Glutamatergic neuron (in vitro differentiated cells): ENCODE measurements at regions not wholly inside any gene's neighbourhood (a gene's known extent, or its start where the extent isn't known, plus 50 kb on each side); places are given as distances from the start of the nearest gene placed in this dataset.

Source experiments
- DNase-seq: peaks from one replicate; pipeline ENCODE4 v3.0.0; 2022
- H3K27ac Mint-ChIP-seq: one replicate; pipeline ENCODE4 v1.8.0; 2020; ENCODE audit warnings: mild to moderate bottlenecking, mixed read lengths, inconsistent platforms; ENCODE audit not compliant: unreplicated experiment
- H3K27me3 Mint-ChIP-seq: one replicate; pipeline ENCODE4 v1.8.0; 2020; ENCODE audit warnings: mild to moderate bottlenecking, moderate library complexity, mixed read lengths, inconsistent platforms; ENCODE audit not compliant: unreplicated experiment
- H3K36me3 Mint-ChIP-seq: one replicate; pipeline ENCODE4 v1.8.0; 2020; ENCODE audit warnings: mild to moderate bottlenecking, mixed read lengths, inconsistent platforms; ENCODE audit not compliant: unreplicated experiment
- H3K4me1 Mint-ChIP-seq: one replicate; pipeline ENCODE4 v1.8.0; 2020; ENCODE audit warnings: mild to moderate bottlenecking, low read depth, mixed read lengths, inconsistent platforms; ENCODE audit not compliant: unreplicated experiment
- H3K4me3 Mint-ChIP-seq: one replicate; pipeline ENCODE4 v1.8.0; 2020; ENCODE audit warnings: mild to moderate bottlenecking, mixed read lengths, inconsistent platforms; ENCODE audit not compliant: unreplicated experiment
- H3K9me3 Mint-ChIP-seq: one replicate; pipeline ENCODE4 v1.8.0; 2020; ENCODE audit warnings: mild to moderate bottlenecking, moderate library complexity, mixed read lengths, inconsistent platforms; ENCODE audit not compliant: unreplicated experiment
- TF ChIP-seq, protein P1 (sequence below): fragments of 200-600 bp; sonication (generic); IDR thresholded peaks from one replicate; pipeline ENCODE4 v1.5.0; 2021; ENCODE audit not compliant: partially characterized antibody, unreplicated experiment

DNA sequence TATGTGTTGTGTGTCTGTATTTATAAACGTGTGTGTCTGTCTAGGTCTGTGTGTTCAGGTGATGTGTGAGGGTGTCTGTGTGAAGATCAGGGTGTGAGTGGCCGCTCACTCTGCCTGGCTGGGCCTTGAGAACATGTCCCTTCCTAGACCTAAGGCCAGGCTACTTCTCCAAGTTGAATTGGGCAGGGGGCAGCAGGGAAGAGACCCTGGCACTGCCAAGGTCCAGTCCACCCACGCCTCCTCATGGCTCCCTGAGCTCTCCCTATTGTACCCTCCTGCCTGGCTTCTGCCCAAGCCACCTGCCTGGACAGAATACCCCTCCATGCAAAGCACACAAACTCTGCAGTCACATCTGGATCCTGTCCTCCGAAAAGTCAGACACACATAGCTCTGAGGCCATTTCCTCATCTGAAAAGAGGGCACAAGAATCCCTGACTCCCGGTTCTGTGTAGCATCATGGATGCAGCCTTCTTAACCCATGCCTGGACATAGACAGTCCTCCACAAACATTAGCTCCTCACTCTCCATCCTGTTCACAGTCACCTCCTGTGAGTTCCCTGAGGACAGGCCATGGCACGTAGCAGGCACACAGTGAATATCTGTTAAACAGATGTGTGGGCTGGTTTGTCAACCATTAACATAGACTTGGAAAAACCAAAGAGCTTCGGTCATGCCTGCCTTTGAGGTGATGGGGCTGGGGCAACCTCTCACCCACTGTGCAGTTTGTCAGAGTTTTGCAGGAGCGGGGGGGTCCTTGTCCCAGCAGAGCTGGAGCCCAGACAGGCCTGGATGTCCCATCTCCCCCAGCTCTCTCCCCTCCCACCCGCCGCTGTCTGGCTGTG, 167.8 kb upstream of the MVB12B start:
- TF ChIP-seq, protein P1, sequence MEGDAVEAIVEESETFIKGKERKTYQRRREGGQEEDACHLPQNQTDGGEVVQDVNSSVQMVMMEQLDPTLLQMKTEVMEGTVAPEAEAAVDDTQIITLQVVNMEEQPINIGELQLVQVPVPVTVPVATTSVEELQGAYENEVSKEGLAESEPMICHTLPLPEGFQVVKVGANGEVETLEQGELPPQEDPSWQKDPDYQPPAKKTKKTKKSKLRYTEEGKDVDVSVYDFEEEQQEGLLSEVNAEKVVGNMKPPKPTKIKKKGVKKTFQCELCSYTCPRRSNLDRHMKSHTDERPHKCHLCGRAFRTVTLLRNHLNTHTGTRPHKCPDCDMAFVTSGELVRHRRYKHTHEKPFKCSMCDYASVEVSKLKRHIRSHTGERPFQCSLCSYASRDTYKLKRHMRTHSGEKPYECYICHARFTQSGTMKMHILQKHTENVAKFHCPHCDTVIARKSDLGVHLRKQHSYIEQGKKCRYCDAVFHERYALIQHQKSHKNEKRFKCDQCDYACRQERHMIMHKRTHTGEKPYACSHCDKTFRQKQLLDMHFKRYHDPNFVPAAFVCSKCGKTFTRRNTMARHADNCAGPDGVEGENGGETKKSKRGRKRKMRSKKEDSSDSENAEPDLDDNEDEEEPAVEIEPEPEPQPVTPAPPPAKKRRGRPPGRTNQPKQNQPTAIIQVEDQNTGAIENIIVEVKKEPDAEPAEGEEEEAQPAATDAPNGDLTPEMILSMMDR, result no peak
- H3K4me1 Mint-ChIP-seq, result peaks cover 13% of the 10 kb centered on the region
- peaks cover 5% of the 10 kb centered on the region for H3K36me3 Mint-ChIP-seq
- DNase-seq, result no peak
- H3K4me3 Mint-ChIP-seq, result no peak overlapping the region
- H3K9me3 Mint-ChIP-seq, result peaks cover 8% of the 10 kb centered on the region
- H3K27me3 Mint-ChIP-seq, result peaks cover 7% of the 10 kb centered on the region
- H3K27ac Mint-ChIP-seq, result no peak overlapping the region

DNA sequence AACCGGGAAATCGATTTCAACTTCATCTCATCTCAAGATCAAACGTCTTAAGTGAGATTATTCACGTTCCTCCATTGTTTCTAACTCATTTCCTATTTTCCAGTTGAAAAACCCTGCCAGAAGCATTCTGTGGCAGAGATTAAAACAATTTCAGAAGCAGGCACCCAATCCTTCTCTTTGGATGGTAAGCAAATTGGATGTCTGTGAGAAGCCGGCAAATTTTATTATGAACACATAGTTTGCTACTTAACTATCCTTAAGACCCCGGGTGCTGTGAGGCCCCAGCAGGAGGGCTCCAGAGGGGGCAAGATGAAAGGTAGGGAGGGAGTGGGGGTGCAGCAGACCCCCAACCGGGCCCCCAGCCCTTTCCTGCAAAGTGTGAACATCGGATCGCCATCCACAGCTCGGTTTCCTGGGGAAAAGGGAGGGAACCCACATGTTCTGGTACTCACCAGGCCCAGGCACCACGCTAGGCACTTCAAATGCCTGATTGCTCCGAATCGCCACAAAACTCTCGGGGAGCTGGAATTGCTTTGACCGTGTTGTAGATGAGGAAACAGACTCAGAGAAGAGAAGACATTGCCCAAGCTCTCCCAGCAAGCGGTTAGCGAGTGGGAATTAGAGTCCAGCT, 167.1 kb upstream of the MVB12B start:
- Mint-ChIP-seq H3K27ac (no peak overlapping the region), H3K27me3 (peaks cover 7% of the 10 kb centered on the region), H3K36me3 (peaks cover 5% of the 10 kb centered on the region), H3K4me3 (no peak overlapping the region), H3K4me1 (peaks cover 11% of the 10 kb centered on the region), H3K9me3 (peaks cover 5% of the 10 kb centered on the region)
- TF ChIP-seq, protein P1, result no peak
- DNase-seq, result no peak

DNA sequence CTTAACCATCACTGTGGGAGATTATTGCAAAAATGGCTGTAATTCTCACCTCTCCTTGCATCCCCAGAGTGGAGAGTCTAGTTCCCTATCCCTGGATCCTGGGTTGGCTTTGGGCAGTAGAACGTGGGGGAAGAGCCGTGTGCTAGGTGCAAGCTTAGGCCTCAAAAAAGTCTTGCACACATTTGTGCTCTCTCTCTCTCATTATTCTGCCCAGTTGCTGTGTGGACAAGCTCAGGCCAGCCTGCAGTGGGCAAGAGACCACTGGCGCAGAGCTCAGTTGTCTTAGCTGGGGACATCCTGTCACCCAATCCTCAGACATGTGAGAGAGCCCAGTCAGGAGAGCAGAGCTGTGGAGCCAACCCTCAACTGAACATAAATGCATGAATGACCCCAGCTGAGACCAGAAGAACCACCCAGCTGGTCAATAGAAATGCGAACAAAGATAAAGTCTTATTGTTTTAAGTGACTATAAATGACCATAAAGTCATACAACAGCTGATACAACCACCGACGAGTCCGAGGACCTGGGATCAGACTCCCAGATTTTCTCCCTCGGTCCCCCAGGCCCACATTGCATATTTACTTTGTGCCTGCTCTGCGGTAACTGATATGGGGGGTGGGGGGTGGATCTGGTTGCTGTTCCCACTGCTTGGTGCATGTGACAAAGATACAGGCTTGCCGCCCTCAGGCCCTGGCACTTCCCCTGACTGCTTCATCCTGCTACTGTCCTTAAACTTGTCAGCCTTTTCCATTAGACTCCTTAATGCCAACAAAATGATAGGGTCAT, 166.4 kb upstream of the MVB12B start:
- Mint-ChIP-seq H3K27me3 (peaks cover 7% of the 10 kb centered on the region), H3K4me3 (no peak overlapping the region), H3K36me3 (peaks cover 5% of the 10 kb centered on the region), H3K4me1 (peaks cover 10% of the 10 kb centered on the region), H3K27ac (no peak overlapping the region), H3K9me3 (peaks cover 5% of the 10 kb centered on the region)
- TF ChIP-seq, protein P1, result no peak
- DNase-seq, result no peak

DNA sequence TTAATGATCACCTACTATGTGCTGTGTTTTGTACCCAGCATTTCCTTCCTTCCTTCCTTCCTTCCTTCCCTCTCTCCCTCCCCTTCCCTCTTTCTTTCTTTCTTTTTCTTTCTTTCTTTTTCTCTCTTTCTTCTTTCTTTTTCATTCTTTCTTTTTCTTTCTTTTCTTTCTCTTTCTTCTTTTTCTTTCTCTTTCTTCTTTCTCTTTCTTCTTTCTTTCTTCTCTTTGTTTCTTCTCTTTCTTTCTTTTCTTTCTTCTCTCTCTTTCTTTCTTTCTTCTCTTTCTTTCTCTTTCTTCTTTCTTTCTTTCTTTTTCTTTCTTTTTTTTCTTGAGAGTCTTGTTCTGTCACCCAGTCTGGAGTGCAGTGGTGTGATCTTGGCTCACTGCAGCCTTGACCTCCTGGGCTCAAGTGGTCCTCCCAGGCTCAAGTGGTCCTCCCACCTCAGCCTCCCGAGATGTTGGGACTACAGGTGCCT, 165.7 kb upstream of the MVB12B start:
- no peak for DNase-seq
- peaks cover 5% of the 10 kb centered on the region for H3K36me3 Mint-ChIP-seq
- peaks cover 10% of the 10 kb centered on the region for H3K4me1 Mint-ChIP-seq
- TF ChIP-seq, protein P1, result no peak
- H3K9me3 Mint-ChIP-seq, result peaks cover 5% of the 10 kb centered on the region
- H3K27me3 Mint-ChIP-seq, result peaks cover 7% of the 10 kb centered on the region
- H3K4me3 Mint-ChIP-seq, result no peak overlapping the region
- no peak overlapping the region for H3K27ac Mint-ChIP-seq
